ENCODE measurements at regions not wholly inside any gene's neighbourhood (a gene's known extent, or its start where the extent isn't known, plus 50 kb on each side); places are given as distances from the start of the nearest gene placed in this dataset.

DNA sequence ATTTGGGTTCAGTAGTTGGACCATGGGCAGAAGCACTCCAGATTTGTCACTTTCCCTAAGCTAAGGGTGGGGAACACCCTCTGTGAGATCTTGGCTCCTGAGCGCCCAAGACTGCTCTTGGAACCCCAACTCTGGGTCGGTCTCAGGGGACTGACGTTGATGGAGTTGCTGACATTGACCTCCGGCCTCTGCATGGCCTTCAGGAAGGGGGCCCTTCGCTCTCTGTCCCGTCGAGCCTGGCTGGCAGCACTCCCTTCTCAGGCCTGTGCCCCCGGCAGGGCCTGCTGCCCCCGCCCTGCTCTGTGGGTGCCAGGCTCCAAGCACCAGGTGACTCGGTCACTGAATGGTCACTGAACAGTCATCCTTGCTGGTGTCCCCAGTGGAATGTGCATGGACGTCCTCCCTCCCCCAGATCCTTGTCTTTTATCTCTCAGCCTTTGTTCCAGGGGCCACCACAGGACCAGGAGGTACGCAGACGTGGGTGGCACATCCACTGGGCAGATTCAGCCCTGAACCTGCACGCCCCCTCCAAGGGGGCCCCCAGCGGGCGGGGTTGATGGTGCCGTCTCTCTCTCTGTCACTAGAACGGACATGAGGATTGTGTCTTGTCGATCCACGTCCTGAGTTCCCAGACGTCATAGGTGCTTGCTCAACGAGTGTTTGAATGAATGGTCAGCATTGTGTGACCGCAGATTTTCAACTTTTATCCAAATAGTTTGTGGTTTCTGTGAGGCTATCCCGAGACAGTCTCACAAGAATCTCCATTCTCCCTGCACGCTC is 314.5 kb downstream of the SEC14L1 start:
- Histone ChIP-seq H3K9me3 (replicated peaks; ENCODE audit: low read length) (no peaks in the 10 kb centered on the region), H3K9ac (ENCODE audit: low read depth, low read length) (no peak overlapping the region), H3K4me2 (ENCODE audit: low read length) (no peak overlapping the region), H3K4me3 (ENCODE audit: low read length) (no peak overlapping the region), H3K36me3 (ENCODE audit: insufficient read depth, low read length) (peaks cover 33% of the 10 kb centered on the region), H3K27me3 (ENCODE audit: control insufficient read depth, insufficient read depth, low read length) (no peaks in the 10 kb centered on the region), H3K4me1 (ENCODE audit: control insufficient read depth, insufficient read depth, low read length) (peaks cover 32% of the 10 kb centered on the region)

DNA sequence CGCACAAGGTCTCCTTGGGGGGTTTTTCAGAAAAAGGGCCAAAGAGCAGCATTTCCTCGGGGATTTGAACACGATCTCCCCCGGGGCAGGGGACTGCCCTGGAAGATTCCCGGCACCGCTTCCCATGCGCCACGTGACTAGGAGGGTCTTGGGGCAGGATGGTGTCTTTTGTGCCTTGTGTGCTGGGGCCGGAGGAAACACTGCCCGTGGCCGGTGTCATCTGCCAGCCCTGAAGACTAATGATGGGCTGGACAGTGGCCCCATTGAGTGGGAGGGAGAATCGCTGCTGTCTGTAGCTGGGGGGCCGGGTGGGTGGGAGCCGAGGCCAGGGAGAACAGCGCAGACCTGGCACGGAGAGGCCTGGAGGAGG is 315.1 kb downstream of the SEC14L1 start:
- H3K36me3 ChIP-seq (ENCODE audit: insufficient read depth, low read length): peaks cover 33% of the 10 kb centered on the region
- no peak overlapping the region for H3K4me3 ChIP-seq (ENCODE audit: low read length)
- no peak overlapping the region for H3K9ac ChIP-seq (ENCODE audit: low read depth, low read length)
- H3K27me3 ChIP-seq (ENCODE audit: control insufficient read depth, insufficient read depth, low read length): no peaks in the 10 kb centered on the region
- H3K4me2 ChIP-seq (ENCODE audit: low read length): no peak overlapping the region
- H3K9me3 ChIP-seq (replicated peaks; ENCODE audit: low read length): no peaks in the 10 kb centered on the region
- peaks cover 32% of the 10 kb centered on the region for H3K4me1 ChIP-seq (ENCODE audit: control insufficient read depth, insufficient read depth, low read length)

DNA sequence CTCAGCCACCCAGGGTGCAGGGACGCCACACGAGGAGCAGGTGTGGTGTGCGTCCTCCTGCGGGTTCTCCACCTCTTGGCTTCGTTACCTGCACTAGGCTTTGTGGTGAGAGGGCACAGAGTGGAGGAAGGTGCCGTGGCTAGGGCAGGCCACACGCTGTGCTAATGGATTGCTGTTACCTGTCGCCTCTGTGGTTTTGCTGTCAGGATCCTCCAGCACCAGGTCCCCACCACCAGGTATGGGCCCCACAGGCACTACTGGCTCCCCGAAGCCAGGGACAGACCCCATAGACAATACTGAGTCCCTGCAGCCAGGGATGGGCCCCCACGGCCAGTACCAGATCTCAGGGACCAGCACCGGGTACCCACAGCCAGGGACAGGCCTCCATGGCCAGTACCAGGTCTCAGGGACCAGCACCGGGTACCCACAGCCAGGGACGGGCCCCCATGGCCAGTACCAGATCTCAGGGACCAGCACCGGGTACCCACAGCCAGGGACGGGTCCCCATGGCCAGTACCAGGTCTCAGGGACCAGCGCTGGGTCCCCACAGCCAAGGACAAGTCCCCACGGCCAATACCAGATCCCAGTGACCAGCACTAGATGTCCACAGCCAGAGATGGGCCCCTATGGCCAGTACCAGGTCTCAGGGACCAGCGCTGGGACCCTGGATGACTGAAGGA is 315.6 kb downstream of the SEC14L1 start:
- peaks cover 27% of the 10 kb centered on the region for H3K4me1 ChIP-seq (ENCODE audit: control insufficient read depth, insufficient read depth, low read length)

DNA sequence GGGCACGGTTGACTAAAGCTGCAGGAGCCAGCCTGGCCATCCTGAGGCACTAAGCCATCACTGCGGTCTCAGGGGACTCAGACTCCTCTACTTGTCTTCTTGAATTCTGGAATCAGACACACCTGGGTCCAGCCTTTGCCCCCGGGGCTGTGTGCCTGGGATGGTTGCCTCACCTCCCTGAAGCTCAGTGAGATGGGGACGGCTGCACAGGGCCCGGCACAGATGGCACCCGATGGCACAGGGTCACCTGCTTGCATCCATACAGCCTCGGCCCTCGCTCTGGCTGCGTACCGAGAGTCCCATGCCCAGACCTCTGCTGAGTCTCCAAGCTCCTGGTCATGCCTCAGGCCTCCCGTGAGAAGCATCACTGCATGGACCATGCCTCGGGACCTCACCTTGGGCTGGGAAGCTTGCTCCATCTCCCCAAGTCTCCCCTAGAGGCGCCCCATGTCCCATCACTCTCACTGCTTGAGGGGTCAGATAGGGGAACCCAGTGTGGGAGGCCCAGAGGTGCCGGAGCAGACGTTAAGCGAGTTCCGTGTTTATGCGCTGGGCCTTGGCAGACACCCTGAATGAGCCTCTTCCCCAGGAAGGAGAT is 316.3 kb downstream of the SEC14L1 start:
- Histone ChIP-seq H3K36me3 (ENCODE audit: insufficient read depth, low read length) (peaks cover 33% of the 10 kb centered on the region), H3K4me2 (ENCODE audit: low read length) (no peak overlapping the region), H3K27me3 (ENCODE audit: control insufficient read depth, insufficient read depth, low read length) (no peaks in the 10 kb centered on the region), H3K9ac (ENCODE audit: low read depth, low read length) (no peak overlapping the region), H3K4me1 (ENCODE audit: control insufficient read depth, insufficient read depth, low read length) (peaks cover 21% of the 10 kb centered on the region), H3K9me3 (replicated peaks; ENCODE audit: low read length) (no peaks in the 10 kb centered on the region), H3K4me3 (ENCODE audit: low read length) (no peak overlapping the region)

More for the DNA sequence above, 315.6 kb downstream of the SEC14L1 start:
- no peak overlapping the region for H3K9ac ChIP-seq (ENCODE audit: low read depth, low read length)
- no peaks in the 10 kb centered on the region for H3K27me3 ChIP-seq (ENCODE audit: control insufficient read depth, insufficient read depth, low read length)
- no peaks in the 10 kb centered on the region for H3K9me3 ChIP-seq (replicated peaks; ENCODE audit: low read length)
- peaks cover 33% of the 10 kb centered on the region for H3K36me3 ChIP-seq (ENCODE audit: insufficient read depth, low read length)
- H3K4me2 ChIP-seq (ENCODE audit: low read length): no peak overlapping the region
- H3K4me3 ChIP-seq (ENCODE audit: low read length): no peak overlapping the region

DNA sequence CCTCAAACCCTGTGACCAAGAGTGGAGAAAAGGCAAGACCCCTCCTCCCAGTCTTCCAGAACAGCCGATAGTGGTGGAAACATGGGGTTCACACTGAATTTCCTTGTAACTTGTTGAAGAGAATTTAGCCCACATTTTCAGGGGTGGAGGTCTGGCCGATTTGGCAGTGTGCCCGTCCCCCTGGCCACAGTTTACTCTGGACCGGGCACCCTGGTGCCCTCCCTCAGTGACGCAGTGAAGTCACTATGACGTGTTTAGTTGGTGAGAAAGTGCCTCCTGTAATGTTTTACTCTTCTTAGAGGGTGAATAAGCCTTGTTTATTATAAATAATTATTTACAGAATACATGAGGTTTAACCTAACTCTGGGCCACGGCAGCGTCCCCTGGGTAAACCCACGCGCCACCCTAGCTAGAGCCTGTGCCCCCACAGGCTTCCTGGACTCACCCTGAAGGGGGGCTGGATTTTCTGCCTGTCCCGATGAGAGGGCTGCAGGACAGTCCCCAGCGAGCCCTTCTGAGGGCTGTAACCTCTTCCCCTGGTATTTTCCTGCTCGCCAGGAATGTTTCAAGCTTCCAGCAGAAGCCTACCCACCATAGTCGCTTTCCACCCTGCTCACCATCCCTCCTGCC is 316.9 kb downstream of the SEC14L1 start:
- no peaks in the 10 kb centered on the region for H3K27me3 ChIP-seq (ENCODE audit: control insufficient read depth, insufficient read depth, low read length)
- H3K36me3 ChIP-seq (ENCODE audit: insufficient read depth, low read length): peaks cover 33% of the 10 kb centered on the region
- no peaks in the 10 kb centered on the region for H3K9me3 ChIP-seq (replicated peaks; ENCODE audit: low read length)
- no peak overlapping the region for H3K4me3 ChIP-seq (ENCODE audit: low read length)
- H3K9ac ChIP-seq (ENCODE audit: low read depth, low read length): no peak overlapping the region
- H3K4me2 ChIP-seq (ENCODE audit: low read length): no peak overlapping the region
- peaks cover 14% of the 10 kb centered on the region for H3K4me1 ChIP-seq (ENCODE audit: control insufficient read depth, insufficient read depth, low read length)

DNA sequence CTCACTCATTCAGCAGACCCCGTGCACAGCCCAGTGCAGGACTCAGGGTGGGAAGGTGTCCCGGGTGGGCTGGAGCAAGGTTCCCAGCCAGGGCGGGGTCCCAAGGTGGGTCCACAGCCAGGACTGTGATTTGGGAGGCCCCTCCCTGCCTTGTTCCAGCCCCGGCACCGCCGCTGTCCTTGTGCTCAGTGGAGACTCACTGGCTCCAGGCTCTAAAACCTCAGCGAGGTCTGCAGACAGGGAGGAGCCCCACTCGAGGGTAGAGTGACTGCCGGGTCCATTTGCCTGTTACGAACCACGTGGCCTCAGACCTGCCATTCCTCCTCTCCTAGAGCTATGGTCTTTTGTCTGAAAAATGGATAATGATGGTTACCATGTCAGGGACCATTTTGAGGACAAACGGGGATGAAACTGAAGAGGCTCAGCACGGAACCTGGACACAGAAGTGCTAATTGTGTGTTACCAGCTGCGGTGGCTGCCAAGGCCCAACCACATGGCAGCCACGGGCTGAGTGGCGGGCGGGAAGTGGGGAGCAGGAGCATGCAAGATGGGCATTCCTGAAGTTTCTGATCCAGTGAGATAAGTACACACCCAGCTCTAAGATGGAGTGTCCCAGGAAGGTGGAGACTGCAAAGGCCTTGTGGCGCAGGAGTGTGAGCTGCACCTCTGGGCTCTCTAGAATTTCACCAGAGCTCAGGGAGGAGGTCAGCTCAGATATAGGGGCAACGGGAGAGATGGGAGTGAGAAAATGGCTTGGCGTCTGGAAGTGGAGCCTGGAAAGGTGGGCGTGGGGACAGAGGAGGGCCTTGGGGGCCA is 317.6 kb downstream of the SEC14L1 start:
- Histone ChIP-seq H3K4me3 (ENCODE audit: low read length) (no peak overlapping the region), H3K27me3 (ENCODE audit: control insufficient read depth, insufficient read depth, low read length) (no peaks in the 10 kb centered on the region), H3K36me3 (ENCODE audit: insufficient read depth, low read length) (peaks cover 33% of the 10 kb centered on the region), H3K9me3 (replicated peaks; ENCODE audit: low read length) (no peaks in the 10 kb centered on the region), H3K4me1 (ENCODE audit: control insufficient read depth, insufficient read depth, low read length) (peaks cover 11% of the 10 kb centered on the region), H3K9ac (ENCODE audit: low read depth, low read length) (no peak overlapping the region), H3K4me2 (ENCODE audit: low read length) (no peak overlapping the region)

DNA sequence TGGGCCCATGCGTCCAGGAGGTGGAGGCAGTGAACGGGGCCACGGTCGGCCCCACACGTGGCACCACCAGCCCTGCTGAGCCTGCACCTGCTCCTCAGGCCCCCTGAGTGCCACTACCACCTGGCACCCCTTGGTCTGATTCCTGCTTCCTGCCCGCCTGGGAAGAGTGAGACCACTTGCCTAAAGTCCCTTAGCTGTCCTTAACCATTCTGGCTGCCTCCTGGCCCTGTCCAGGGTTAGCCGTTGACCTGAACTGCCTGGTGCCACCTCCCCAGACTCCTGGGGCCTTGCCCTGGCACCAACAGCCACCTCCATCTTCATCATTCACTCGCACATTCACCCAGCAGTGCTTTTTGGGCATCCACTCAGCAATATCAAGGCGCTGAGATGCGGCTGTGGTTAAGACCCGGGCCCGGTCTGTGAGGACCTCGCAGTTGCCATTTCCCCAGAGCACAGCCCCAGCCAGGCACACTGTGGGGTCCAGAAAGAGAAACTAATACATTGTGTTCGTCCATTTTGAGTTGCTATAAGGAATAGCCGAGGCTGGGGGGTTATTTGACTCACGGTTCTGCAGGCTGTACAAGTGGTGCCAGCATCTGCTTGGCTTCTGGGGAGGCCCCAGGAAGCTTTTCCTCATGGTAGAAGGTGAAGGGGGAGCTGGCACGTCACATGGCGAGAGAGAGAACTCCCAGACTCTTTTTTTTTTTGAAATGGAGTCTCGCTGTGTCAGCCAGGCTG is 318.4 kb downstream of the SEC14L1 start:
- no peaks in the 10 kb centered on the region for H3K9me3 ChIP-seq (replicated peaks; ENCODE audit: low read length)
- H3K9ac ChIP-seq (ENCODE audit: low read depth, low read length): no peak overlapping the region
- H3K4me1 ChIP-seq (ENCODE audit: control insufficient read depth, insufficient read depth, low read length): peaks cover 11% of the 10 kb centered on the region
- no peak overlapping the region for H3K4me3 ChIP-seq (ENCODE audit: low read length)
- no peak overlapping the region for H3K4me2 ChIP-seq (ENCODE audit: low read length)
- no peaks in the 10 kb centered on the region for H3K27me3 ChIP-seq (ENCODE audit: control insufficient read depth, insufficient read depth, low read length)
- peaks cover 33% of the 10 kb centered on the region for H3K36me3 ChIP-seq (ENCODE audit: insufficient read depth, low read length)

DNA sequence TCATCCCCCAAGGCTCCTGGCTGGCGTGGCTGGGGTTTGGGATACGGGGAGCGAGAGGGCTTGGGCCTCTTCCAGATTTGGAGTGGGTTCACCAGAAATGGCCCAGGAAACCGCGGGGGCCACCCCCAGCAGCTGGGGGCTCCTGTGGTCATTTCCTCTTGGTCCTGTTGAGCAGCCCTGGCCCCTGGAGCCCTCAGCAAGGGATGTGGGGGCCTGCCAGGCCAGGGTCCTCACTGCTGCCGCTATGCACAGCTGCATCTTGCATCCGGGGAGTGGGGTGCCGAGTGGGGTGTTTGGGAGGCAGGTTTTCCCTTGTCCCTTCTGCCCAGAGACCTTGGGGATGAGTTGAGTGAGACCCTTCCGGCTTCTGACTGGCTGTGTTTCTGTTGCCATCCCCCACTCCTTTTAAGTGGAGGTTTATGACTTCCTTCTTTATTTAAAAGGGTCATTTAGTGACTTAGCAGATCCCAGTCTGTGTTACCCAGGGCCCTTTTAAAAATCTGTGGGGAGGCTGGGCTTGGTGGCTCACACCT is 319.8 kb downstream of the SEC14L1 start:
- Histone ChIP-seq H3K27me3 (ENCODE audit: control insufficient read depth, insufficient read depth, low read length) (no peaks in the 10 kb centered on the region), H3K36me3 (ENCODE audit: insufficient read depth, low read length) (peaks cover 27% of the 10 kb centered on the region), H3K9me3 (replicated peaks; ENCODE audit: low read length) (no peaks in the 10 kb centered on the region), H3K9ac (ENCODE audit: low read depth, low read length) (no peak overlapping the region), H3K4me1 (ENCODE audit: control insufficient read depth, insufficient read depth, low read length) (peaks cover 18% of the 10 kb centered on the region), H3K4me3 (ENCODE audit: low read length) (no peak overlapping the region), H3K4me2 (ENCODE audit: low read length) (no peak overlapping the region)

DNA sequence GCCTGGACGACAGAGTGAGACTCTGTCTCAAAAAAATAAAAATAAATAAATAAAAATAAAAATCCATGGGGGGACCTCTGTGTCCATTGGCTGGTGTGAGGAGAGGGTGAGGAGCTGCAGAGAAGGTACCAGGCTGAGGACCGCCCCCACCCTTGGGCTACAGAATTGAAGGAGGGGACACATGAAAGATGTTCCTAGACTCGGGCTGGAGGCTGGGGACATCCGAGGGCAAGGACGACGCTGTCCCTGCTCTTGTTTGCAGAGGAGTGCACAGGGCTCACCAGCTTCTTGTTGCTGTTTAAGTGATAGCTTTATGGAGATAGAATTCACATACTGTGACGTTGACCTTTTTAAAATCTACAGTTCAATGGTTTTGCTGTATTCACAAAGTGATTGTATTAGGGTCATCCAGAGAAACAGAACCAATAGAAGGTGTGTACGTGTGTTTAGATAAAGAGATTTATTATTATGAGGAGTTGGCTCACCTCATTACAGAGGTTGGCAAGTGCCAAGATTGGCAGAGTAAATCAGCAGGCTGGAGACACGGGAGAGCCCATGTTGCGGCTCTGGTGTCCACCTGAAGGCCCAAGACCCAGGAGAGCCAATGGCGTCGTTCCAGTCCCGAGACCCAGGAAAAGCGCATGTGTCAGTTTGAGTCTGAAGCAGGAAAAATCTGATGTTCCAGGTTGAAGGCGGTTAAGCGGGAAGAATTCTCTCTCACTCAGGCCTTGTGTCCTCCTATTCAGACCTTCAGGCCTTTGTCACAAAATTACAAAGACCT is 320.7 kb downstream of the SEC14L1 start:
- Histone ChIP-seq H3K4me1 (ENCODE audit: control insufficient read depth, insufficient read depth, low read length) (peaks cover 27% of the 10 kb centered on the region), H3K4me2 (ENCODE audit: low read length) (no peak overlapping the region), H3K9ac (ENCODE audit: low read depth, low read length) (no peak overlapping the region), H3K4me3 (ENCODE audit: low read length) (no peak overlapping the region), H3K9me3 (replicated peaks; ENCODE audit: low read length) (no peaks in the 10 kb centered on the region), H3K27me3 (ENCODE audit: control insufficient read depth, insufficient read depth, low read length) (no peaks in the 10 kb centered on the region), H3K36me3 (ENCODE audit: insufficient read depth, low read length) (peaks cover 21% of the 10 kb centered on the region)

DNA sequence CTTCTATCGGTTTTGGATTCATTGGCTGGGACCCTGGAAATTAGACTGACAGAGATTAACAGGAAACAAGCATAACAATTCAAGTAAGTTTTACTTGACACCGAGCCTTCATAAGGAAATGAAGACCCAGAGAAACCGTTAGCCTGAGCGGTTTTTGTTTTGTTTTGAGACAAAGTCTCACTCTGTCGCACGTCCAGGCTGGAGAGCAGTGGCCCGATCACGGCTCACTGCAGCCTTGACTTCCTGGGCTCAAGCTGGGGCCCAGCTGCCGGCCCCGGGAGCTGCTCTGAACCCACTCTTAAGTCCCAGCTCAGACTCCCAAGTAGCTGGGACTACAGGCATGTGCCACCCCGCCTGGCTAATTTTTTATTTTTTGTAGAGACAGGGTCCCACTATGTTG is 321.3 kb downstream of the SEC14L1 start:
- no peak overlapping the region for H3K4me3 ChIP-seq (ENCODE audit: low read length)
- no peak overlapping the region for H3K9ac ChIP-seq (ENCODE audit: low read depth, low read length)
- H3K4me1 ChIP-seq (ENCODE audit: control insufficient read depth, insufficient read depth, low read length): peaks cover 28% of the 10 kb centered on the region
- no peaks in the 10 kb centered on the region for H3K27me3 ChIP-seq (ENCODE audit: control insufficient read depth, insufficient read depth, low read length)
- H3K36me3 ChIP-seq (ENCODE audit: insufficient read depth, low read length): peaks cover 19% of the 10 kb centered on the region
- no peak overlapping the region for H3K4me2 ChIP-seq (ENCODE audit: low read length)
- H3K9me3 ChIP-seq (replicated peaks; ENCODE audit: low read length): no peaks in the 10 kb centered on the region
